ENCODE measurements at regions not wholly inside any gene's neighbourhood (a gene's known extent, or its start where the extent isn't known, plus 50 kb on each side); places are given as distances from the start of the nearest gene placed in this dataset.

DNA sequence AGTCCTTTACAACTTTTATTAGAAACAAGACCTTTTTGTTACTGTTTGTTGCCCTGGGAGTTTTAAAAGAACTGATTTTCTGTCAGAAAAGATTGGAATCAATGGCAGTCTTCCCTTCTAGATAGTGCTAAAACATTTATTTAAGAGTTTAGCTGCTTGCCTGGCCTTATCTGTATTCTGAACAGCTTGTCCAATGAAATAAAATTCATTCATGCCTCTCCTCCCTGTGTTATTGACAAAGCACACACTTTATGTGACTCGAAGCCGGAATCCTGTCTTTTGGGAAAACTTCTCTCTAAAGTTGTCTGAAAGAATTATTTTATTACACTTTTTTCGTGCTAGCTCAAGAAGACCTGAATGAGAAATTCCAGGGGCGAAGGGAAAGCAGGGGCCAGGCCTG, 992.5 kb downstream of the TYW1 start (continued):
- TF ChIP-seq ZBTB33 (IDR thresholded peaks at IDR 0.05) (no peak), HNF4G (IDR thresholded peaks at IDR 0.05) (no peak), SP1 (IDR thresholded peaks at IDR 0.05) (no peak), JUND (IDR thresholded peaks at IDR 0.05) (no peak), TAF1 (conservative IDR thresholded peaks at IDR 0.05) (no peak), FOXA1 (IDR thresholded peaks at IDR 0.05) (no peak), GABPA (IDR thresholded peaks at IDR 0.05 in 1 of 2, conservative IDR thresholded peaks at IDR 0.05 in 1 of 2) (no peak)

DNA sequence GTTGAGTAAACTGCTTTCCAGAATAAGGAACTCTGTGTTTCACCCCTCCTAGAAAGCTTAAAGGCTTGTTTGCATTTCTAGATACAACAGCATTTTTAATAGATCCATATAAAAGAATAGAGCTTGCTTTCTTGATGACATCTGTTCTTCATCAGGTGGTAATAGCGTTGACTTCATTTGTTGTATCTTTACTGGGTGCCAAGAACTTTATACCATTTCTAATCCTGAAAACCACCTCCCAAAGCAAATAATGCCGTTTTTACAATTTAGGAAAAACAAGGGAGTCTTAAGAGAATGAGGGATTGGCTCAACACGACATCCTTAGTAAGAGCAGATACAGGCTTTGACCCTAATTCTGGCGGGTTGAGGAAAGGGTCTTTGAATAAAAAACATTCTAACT, 993.4 kb downstream of the TYW1 start:
- WGBS = 67% methylated on average over 4 of the region's 4 CpGs
- Histone ChIP-seq H3K27me3 (ENCODE audit: control insufficient read depth in 4 of 4, insufficient read depth in 4 of 4, low read length in 3 of 4) (no peaks in the 10 kb centered on the region), H3K27ac (ENCODE audit: low read depth in 1 of 2, low read length in 2 of 2) (no peak overlapping the region), H3K36me3 (ENCODE audit: control insufficient read depth in 4 of 4, insufficient read depth in 3 of 4, low read depth in 1 of 4, low read length in 3 of 4) (no peaks in the 10 kb centered on the region), H3K9ac (ENCODE audit: low read depth in 1 of 2, low read length in 2 of 2) (no peak overlapping the region), H3K4me3 (ENCODE audit: low read depth in 1 of 3, low read length in 3 of 3) (no peak overlapping the region), H3K4me1 (ENCODE audit: control insufficient read depth in 4 of 4, insufficient read depth in 4 of 4, low read length in 3 of 4) (no peaks in the 10 kb centered on the region), H3K9me3 (ENCODE audit: control insufficient read depth in 4 of 4, low read length in 3 of 4) (no peaks in the 10 kb centered on the region)
- TF ChIP-seq CTCF (IDR thresholded peaks at IDR 0.05; ENCODE audit: low read depth, low read length, missing input control) (no peak), FOXA2 (IDR thresholded peaks at IDR 0.05) (no peak), GABPA (IDR thresholded peaks at IDR 0.05 in 1 of 2, conservative IDR thresholded peaks at IDR 0.05 in 1 of 2) (no peak), SP1 (IDR thresholded peaks at IDR 0.05) (no peak), MAX (IDR thresholded peaks at IDR 0.05) (no peak), HNF4G (IDR thresholded peaks at IDR 0.05) (no peak), ATF3 (IDR thresholded peaks at IDR 0.05) (no peak)
- TF ChIP-seq, protein P1, sequence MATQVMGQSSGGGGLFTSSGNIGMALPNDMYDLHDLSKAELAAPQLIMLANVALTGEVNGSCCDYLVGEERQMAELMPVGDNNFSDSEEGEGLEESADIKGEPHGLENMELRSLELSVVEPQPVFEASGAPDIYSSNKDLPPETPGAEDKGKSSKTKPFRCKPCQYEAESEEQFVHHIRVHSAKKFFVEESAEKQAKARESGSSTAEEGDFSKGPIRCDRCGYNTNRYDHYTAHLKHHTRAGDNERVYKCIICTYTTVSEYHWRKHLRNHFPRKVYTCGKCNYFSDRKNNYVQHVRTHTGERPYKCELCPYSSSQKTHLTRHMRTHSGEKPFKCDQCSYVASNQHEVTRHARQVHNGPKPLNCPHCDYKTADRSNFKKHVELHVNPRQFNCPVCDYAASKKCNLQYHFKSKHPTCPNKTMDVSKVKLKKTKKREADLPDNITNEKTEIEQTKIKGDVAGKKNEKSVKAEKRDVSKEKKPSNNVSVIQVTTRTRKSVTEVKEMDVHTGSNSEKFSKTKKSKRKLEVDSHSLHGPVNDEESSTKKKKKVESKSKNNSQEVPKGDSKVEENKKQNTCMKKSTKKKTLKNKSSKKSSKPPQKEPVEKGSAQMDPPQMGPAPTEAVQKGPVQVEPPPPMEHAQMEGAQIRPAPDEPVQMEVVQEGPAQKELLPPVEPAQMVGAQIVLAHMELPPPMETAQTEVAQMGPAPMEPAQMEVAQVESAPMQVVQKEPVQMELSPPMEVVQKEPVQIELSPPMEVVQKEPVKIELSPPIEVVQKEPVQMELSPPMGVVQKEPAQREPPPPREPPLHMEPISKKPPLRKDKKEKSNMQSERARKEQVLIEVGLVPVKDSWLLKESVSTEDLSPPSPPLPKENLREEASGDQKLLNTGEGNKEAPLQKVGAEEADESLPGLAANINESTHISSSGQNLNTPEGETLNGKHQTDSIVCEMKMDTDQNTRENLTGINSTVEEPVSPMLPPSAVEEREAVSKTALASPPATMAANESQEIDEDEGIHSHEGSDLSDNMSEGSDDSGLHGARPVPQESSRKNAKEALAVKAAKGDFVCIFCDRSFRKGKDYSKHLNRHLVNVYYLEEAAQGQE (IDR thresholded peaks at IDR 0.05) = no peak
- DNase-seq (ENCODE audit: low spot score) = no peak

DNA sequence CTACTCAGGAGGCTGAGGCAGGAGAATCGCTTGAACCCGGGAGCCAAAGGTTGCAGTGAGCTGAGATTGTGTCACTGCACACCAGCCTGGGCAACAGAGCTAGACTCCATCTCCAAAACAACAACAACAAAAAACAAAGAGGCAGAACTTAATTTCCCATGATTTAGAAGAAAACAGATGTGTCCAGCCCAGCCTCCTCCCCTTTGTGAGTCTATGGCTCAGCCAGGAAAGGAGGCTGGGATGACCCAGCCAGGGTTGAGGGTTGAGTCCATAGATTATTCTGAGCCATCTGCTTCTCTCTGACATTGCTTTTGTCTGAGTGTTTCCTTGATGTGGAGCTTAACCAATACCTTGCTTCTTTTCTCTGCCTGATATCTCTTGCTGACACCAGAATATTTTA, 994.1 kb downstream of the TYW1 start:
- Histone ChIP-seq H3K4me3 (ENCODE audit: low read depth in 1 of 3, low read length in 3 of 3) (no peak overlapping the region), H3K27ac (ENCODE audit: low read depth in 1 of 2, low read length in 2 of 2) (no peak overlapping the region), H3K4me1 (ENCODE audit: control insufficient read depth in 4 of 4, insufficient read depth in 4 of 4, low read length in 3 of 4) (no peaks in the 10 kb centered on the region), H3K36me3 (ENCODE audit: control insufficient read depth in 4 of 4, insufficient read depth in 3 of 4, low read depth in 1 of 4, low read length in 3 of 4) (no peaks in the 10 kb centered on the region), H3K9me3 (ENCODE audit: control insufficient read depth in 4 of 4, low read length in 3 of 4) (no peaks in the 10 kb centered on the region), H3K9ac (ENCODE audit: low read depth in 1 of 2, low read length in 2 of 2) (no peak overlapping the region), H3K27me3 (ENCODE audit: control insufficient read depth in 4 of 4, insufficient read depth in 4 of 4, low read length in 3 of 4) (no peaks in the 10 kb centered on the region)
- 92% methylated on average over 2 of the region's 2 CpGs for WGBS
- DNase-seq (ENCODE audit: low spot score) = no peak
- no peak for TF ChIP-seq CTCF (IDR thresholded peaks at IDR 0.05; ENCODE audit: low read depth, low read length, missing input control)
- no peak for TF ChIP-seq HNF4G (IDR thresholded peaks at IDR 0.05)
- TF ChIP-seq, protein P1 (IDR thresholded peaks at IDR 0.05) = no peak
- TF ChIP-seq RAD21 (IDR thresholded peaks at IDR 0.05) = no peak
- TF ChIP-seq RXRA (IDR thresholded peaks at IDR 0.05) = no peak
- TF ChIP-seq YY1 (IDR thresholded peaks at IDR 0.05) = no peak
- no peak for TF ChIP-seq JUND (IDR thresholded peaks at IDR 0.05)
- no peak for TF ChIP-seq GABPA (IDR thresholded peaks at IDR 0.05 in 1 of 2, conservative IDR thresholded peaks at IDR 0.05 in 1 of 2)
- TF ChIP-seq SP1 (IDR thresholded peaks at IDR 0.05) = no peak
- TF ChIP-seq FOXA1 (IDR thresholded peaks at IDR 0.05) = no peak
